GM19468 (cell line): ENCODE measurements at regions not wholly inside any gene's neighbourhood (a gene's known extent, or its start where the extent isn't known, plus 50 kb on each side); places are given as distances from the start of the nearest gene placed in this dataset.

ENCODE experiments used
- ATAC-seq: cut with Tn5 transposase; IDR thresholded peaks from one replicate; pipeline ENCODE4 v1.9.1; 2021; ENCODE audit warnings: mild to moderate bottlenecking, moderate library complexity, moderate number of reproducible peaks; ENCODE audit not compliant: unreplicated experiment; ENCODE audit errors: extremely low read depth

GRCh38 chr14:86902176-86902950 is 1090.6 kb downstream of the GALC start:
- no peak for ATAC-seq

GRCh38 chr14:86897704-86898513 is 1095.1 kb downstream of the GALC start:
- no peak for ATAC-seq

- ATAC-seq = no peak
These were observed 1095.8 kb downstream of the GALC start for GRCh38 chr14:86897224-86897623.

GRCh38 chr14:86896701-86897100 is 1096.3 kb downstream of the GALC start:
- ATAC-seq = no peak

- ATAC-seq = no peak
These were observed 1100.6 kb downstream of the GALC start for GRCh38 chr14:86892152-86892956.

- no peak for ATAC-seq
These were observed 1107.7 kb downstream of the GALC start for GRCh38 chr14:86885280-86885679.

GRCh38 chr14:86884498-86884897 is 1108.5 kb downstream of the GALC start:
- no peak for ATAC-seq

GRCh38 chr14:86882818-86883217 is 1110.2 kb downstream of the GALC start:
- ATAC-seq = no peak

GRCh38 chr14:86865934-86866333 is 1127.0 kb downstream of the GALC start:
- ATAC-seq = no peak

- no peak for ATAC-seq
These were observed 1134.4 kb downstream of the GALC start for GRCh38 chr14:86858591-86858990.

- no peak for ATAC-seq
These were observed 1135.0 kb downstream of the GALC start for GRCh38 chr14:86858031-86858430.

- no peak for ATAC-seq
These were observed 1140.5 kb downstream of the GALC start for GRCh38 chr14:86852530-86852929.

GRCh38 chr14:86847140-86847539 is 1145.8 kb downstream of the GALC start:
- no peak for ATAC-seq

- no peak for ATAC-seq
These were observed 1154.6 kb downstream of the GALC start for GRCh38 chr14:86838363-86838762.

- ATAC-seq = no peak
These were observed 1166.3 kb downstream of the GALC start for GRCh38 chr14:86826661-86827060.

- ATAC-seq = no peak
These were observed 1168.8 kb downstream of the GALC start for GRCh38 chr14:86824167-86824566.

- no peak for ATAC-seq
These were observed 1169.4 kb downstream of the GALC start for GRCh38 chr14:86823581-86823980.

GRCh38 chr14:86815341-86815740 is 1177.6 kb downstream of the GALC start:
- ATAC-seq = no peak

GRCh38 chr14:86802726-86803125 is 1190.3 kb downstream of the GALC start:
- no peak for ATAC-seq

- no peak for ATAC-seq
These were observed 1193.7 kb downstream of the GALC start for GRCh38 chr14:86799244-86799647.

- no peak for ATAC-seq
These were observed 1194.7 kb downstream of the GALC start for GRCh38 chr14:86798330-86798729.
